ENCODE measurements at regions not wholly inside any gene's neighbourhood (a gene's known extent, or its start where the extent isn't known, plus 50 kb on each side); places are given as distances from the start of the nearest gene placed in this dataset.
"Not testable (repeated sequence)": the region's sequence is repeated elsewhere in the genome, so short reads cannot be mapped to it uniquely, and the experiment has no call there.

DNA sequence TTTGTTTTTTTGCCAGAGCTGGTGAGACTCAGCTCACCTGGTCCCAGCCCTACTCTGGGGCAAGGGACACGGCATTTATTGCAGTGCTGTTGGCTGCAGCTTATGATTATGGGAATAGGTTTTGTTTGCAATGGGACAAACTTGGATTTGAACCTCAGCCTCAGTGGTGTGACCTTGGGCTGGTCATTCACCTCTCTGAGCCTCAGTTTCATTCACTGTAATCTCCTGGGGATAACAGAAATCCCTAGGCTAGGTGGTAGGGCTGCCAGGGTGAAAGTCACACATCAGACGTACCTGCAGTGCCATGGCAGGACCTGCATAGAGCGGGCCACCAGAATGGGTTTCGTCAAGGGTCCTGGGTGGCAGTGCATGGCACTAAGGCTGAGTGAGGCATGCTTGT is 73.7 kb upstream of the MEDAG start:
- FAIRE-seq = no peak
- DNase-seq (ENCODE audit: insufficient read length) = no peak
- TF ChIP-seq TAF1 (IDR thresholded peaks at IDR 0.05; ENCODE audit: borderline replicate concordance, low read depth, low read length) (no peak), POLR2AphosphoS5 (IDR thresholded peaks at IDR 0.05; ENCODE audit: low read depth, low read length) (no peak), POLR2A (IDR thresholded peaks at IDR 0.05; ENCODE audit: low read depth, low read length) (no peak)

DNA sequence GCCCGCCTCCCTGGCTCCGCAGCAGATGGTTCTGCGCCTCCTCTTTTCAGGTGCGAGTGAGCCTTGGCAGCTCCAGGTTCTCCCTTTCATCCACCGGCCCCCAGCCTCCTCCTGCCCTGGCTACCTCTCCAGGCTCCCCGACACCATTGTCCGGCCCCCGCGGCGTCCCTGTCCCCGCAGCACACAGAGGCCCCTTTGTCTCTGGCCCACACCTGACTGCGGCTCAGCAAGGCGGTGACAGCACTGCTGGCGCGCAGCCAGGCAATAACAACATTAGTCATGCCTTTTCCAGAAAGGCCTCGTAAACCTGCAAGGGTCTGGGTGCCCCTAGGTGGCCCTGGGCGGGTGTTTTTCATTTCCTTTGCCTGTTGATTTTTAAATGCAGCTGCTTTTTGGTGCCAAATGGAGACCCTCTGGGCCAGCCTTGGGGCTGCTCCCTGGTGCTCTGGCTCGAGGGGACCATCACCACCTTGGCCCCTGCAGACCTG is 73.2 kb upstream of the MEDAG start:
- DNase-seq (ENCODE audit: insufficient read length) (no peak), FAIRE-seq (no peak)
- TF ChIP-seq POLR2AphosphoS5 (IDR thresholded peaks at IDR 0.05; ENCODE audit: low read depth, low read length) (no peak), TAF1 (IDR thresholded peaks at IDR 0.05; ENCODE audit: borderline replicate concordance, low read depth, low read length) (no peak), POLR2A (IDR thresholded peaks at IDR 0.05; ENCODE audit: low read depth, low read length) (no peak)

DNA sequence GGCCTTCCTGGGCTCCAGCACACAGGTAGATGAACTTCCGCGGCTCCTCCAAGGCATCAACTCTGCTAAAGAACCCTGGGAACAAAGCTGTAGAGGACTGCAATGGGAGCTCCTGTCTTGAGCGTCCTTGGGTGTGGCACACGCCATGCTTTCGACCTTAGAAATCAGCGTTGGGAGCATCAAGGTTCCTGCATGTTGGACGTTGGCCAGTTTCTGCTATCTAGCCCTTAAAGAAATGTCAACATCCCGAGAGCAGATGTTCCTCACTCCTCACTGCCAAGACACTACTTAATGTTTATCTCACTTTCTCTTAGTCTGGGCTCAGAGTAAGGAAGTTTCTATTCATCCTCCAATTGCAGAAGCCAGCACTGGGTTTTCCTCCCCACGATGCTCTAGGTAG is 70.6 kb upstream of the MEDAG start:
- no peak for FAIRE-seq
- no peak for DNase-seq (ENCODE audit: insufficient read length)
- TF ChIP-seq TAF1 (IDR thresholded peaks at IDR 0.05; ENCODE audit: borderline replicate concordance, low read depth, low read length) = no peak
- TF ChIP-seq POLR2AphosphoS5 (IDR thresholded peaks at IDR 0.05; ENCODE audit: low read depth, low read length) = no peak
- TF ChIP-seq POLR2A (IDR thresholded peaks at IDR 0.05; ENCODE audit: low read depth, low read length) = no peak

DNA sequence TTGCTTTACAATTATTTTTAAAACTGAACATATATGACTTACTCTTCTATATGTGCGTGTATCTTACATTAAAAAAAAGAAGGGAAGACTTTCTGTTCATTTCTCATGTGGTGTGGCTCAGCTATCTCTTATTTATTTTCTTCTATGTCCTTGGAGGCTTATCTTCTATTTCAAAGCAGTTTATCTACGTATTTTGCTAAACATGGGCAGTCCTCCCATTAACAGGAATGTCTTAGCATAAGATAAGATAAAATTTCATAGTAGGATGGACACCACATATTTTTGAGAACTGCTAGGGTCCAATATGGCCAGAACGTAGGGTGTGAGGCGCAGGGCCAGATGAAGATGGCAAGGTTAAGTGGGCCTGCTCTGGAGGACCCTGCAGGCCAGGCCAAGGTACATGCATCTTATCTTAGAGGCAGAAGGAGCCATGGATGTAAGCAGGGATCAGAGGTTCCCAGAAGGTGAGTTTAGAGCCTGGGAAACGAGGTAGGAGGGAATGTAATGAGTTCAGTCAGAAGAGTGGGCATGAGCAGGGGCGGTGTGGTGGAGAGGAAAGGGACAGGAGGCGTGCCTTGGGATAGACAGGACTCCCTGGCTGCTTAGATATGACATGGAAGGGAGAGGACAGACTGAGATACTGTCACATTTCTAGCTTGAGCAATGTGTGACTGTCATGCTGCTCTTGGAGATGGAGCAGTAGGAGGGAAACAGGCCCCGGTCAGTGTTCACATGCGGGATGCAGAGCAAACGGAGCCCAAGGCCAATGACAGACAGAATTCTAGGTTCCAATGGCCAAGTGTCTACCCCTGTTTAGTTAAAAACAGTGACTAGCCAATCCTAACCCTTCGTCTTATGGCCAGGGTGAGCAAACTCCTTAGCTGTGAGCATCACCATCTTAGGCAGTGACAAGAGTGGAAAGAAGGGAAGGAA is 68.6 kb upstream of the MEDAG start:
- TF ChIP-seq TAF1 (IDR thresholded peaks at IDR 0.05; ENCODE audit: borderline replicate concordance, low read depth, low read length) (no peak), POLR2AphosphoS5 (IDR thresholded peaks at IDR 0.05; ENCODE audit: low read depth, low read length) (no peak), POLR2A (IDR thresholded peaks at IDR 0.05; ENCODE audit: low read depth, low read length) (no peak)
- DNase-seq (ENCODE audit: insufficient read length) (no peak), FAIRE-seq (no peak)

DNA sequence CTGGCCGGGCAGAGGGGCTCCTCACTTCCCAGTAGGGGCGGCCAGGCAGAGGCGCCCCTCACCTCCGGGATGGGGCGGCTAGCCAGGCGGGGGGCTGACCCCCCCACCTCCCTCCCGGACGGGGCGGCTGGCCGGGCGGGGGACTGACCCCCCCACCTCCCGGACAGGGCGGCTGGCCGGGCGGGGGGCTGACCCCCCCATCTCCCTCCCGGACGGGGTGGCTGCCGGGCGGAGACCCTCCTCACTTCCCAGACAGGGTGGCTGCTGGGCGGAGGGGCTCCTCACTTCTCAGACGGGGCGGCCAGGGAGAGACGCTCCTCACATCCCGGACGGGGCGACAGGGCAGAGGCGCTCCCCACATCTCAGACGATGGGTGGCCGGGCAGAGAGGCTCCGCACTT is 66.4 kb upstream of the MEDAG start:
- not testable (repeated sequence) for DNase-seq (ENCODE audit: insufficient read length); FAIRE-seq

DNA sequence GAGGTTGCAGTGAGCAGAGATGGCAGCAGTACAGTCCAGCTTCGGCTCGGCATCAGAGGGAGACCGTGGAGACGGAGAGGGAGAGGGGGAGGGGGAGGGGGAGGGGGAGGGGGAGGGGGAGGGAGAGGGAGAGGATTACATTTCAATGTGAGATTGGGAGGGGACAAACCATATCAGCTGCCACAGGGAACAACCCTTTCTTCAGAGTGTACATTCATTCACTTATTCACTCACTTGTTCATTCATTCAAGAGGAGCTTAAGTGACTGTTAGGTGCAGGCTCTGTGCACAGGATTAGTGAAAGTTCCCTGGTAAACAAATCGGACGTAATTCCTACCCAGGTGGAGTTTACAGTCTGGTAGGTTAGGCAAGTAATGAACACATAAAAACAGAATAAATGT is 65.6 kb upstream of the MEDAG start:
- no peak for TF ChIP-seq TAF1 (IDR thresholded peaks at IDR 0.05; ENCODE audit: borderline replicate concordance, low read depth, low read length)
- no peak for TF ChIP-seq POLR2A (IDR thresholded peaks at IDR 0.05; ENCODE audit: low read depth, low read length)
- no peak for TF ChIP-seq POLR2AphosphoS5 (IDR thresholded peaks at IDR 0.05; ENCODE audit: low read depth, low read length)
- DNase-seq (ENCODE audit: insufficient read length) = no peak
- FAIRE-seq = no peak

DNA sequence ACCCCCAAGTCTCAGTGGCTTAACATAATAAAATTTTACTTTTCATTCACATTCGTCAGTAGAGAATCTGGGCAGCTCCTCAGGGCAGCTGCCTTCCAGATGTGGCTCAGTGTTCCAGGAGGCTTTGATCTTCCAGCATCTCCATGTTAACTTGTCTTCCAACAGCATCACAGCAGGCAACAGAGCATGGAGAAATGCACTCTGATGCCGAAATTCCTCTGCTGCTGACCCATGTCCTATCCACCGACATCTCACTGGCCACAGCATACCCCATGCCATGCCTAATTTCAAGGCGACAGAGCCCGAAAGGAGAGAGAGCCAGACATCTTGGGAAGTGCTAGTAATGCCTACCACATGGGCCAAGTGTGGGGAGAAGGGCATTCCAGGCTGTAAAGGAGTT is 64.9 kb upstream of the MEDAG start:
- FAIRE-seq (no peak), DNase-seq (ENCODE audit: insufficient read length) (no peak)
- TF ChIP-seq POLR2AphosphoS5 (IDR thresholded peaks at IDR 0.05; ENCODE audit: low read depth, low read length) (no peak), POLR2A (IDR thresholded peaks at IDR 0.05; ENCODE audit: low read depth, low read length) (no peak), TAF1 (IDR thresholded peaks at IDR 0.05; ENCODE audit: borderline replicate concordance, low read depth, low read length) (no peak)

DNA sequence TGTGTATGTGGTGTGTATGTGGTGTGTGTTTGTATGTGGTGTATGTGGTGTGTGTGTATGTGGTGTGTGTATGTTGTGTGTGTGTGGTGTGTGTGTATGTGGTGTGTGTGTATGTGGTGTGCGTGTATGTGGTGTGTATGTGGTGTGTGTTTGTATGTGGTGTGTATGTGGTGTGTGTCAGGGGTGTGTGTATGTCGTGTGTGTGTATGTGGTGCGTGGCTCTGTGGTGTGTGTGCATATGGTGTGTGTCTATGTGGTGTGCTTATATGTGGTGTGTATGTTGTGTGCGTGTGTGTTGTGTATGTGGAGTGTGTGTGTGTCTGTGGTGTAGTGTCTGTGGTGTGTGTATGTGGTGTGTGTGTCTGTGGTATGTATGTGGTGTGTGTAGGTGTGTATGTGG is 62.5 kb upstream of the MEDAG start:
- peak; percentile 85 for FAIRE-seq
- TF ChIP-seq POLR2A (IDR thresholded peaks at IDR 0.05; ENCODE audit: low read depth, low read length) (no peak), TAF1 (IDR thresholded peaks at IDR 0.05; ENCODE audit: borderline replicate concordance, low read depth, low read length) (no peak)
- DNase-seq (ENCODE audit: insufficient read length) = no peak

DNA sequence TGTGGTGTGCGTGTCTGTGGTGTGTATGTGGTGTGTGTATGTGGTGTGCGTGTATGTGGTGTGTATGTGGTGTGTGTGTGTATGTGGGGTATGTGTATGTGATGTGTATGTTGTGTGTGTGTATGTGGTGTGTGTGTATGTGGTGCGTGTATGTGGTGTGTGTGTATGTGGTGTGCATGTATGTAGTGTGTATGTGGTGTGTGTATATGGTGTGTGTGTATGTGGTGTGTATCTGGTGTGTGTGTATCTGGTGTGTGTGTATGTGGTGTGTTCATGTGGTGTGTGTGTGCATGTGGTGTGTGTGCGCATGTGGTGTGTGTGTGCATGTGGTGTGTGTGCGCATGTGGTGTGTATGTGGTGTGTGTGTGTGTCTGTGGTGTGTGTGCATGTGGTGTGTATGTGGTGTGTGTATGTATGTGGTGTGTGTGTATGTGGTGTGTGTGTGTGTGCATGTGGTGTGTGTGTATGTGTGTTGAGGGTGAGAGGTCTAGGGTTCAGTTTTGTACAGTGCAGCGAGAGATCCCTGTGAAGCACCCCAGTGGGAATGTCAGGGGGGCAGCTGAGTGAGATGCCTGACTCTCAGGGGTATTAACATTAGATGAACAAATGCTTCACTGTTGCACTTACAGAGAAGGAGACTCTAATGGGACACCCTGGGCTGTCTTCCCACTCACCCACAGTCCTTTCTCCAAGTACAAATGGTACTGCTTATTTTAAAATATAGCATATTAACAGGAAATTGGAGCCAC is 61.3 kb upstream of the MEDAG start:
- TF ChIP-seq TAF1 (IDR thresholded peaks at IDR 0.05; ENCODE audit: borderline replicate concordance, low read depth, low read length) (no peak), POLR2AphosphoS5 (IDR thresholded peaks at IDR 0.05; ENCODE audit: low read depth, low read length) (no peak), POLR2A (IDR thresholded peaks at IDR 0.05; ENCODE audit: low read depth, low read length) (no peak)
- DNase-seq (ENCODE audit: insufficient read length) = no peak
- peak; percentile 96 for FAIRE-seq

DNA sequence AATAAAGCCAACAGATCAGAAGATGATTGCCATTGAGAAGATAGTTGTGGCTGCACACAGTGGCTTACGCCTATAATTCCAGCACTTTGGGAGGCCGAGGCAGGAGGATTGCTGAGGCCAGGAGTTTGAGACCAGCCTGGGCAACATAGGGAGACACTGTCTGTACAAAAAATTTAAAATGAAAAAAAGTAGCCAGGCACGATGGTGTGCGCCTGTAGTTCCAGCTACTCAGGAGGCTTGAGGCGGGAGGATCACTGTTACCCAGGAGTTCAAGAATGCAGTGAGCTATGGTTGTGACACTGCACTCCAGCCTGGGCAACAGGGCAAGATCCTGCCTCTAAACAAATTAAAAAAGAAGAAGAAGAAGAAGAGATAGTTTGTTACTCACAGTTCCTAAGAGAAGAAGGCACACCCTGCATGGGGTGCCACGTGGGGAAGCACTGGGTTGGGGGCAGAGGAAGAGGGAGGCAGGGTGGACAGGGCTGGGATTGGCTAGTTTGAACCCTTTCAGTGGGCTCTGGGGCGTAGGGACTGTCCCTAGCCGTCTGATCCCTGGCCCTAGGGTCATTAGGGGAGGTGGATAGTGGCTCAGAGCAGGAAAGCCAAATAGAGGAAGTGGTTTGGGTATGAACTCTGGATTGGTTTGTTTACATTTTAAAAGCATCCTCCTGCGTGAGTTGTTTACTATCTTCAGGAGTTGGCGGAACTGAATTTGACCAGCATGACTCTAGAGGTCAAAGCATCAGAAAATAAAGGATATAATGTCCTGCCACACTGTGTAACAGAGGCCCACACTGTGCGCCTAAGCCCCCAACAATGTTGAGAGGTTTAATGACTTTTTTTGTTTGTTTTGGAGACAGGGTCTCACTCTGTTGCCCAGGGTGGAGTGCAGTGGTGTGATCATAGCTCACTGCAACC is 60.5 kb upstream of the MEDAG start:
- FAIRE-seq = no peak
- no peak for TF ChIP-seq POLR2A (IDR thresholded peaks at IDR 0.05; ENCODE audit: low read depth, low read length)
- no peak for TF ChIP-seq POLR2AphosphoS5 (IDR thresholded peaks at IDR 0.05; ENCODE audit: low read depth, low read length)
- TF ChIP-seq TAF1 (IDR thresholded peaks at IDR 0.05; ENCODE audit: borderline replicate concordance, low read depth, low read length) = no peak
- no peak for DNase-seq (ENCODE audit: insufficient read length)

DNA sequence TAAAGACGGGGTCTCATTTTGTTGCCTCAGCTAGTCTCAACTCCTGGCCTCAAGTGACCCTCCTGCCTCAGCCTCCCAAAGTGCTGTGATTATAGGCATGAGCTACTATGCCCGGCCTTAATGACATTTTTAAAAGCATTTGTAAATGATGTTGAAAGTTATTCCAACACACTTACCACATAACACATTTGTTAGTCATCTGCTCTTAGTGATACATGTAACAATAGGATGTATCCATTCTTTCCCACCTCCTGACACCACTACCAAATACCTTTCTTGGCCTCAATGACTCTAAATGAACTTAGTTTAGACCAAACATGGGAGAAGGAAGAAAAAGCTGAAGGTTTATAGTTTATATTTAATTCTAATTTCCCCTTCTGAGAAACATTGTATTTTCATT is 59.8 kb upstream of the MEDAG start:
- TF ChIP-seq TAF1 (IDR thresholded peaks at IDR 0.05; ENCODE audit: borderline replicate concordance, low read depth, low read length) = no peak
- no peak for TF ChIP-seq POLR2A (IDR thresholded peaks at IDR 0.05; ENCODE audit: low read depth, low read length)
- no peak for TF ChIP-seq POLR2AphosphoS5 (IDR thresholded peaks at IDR 0.05; ENCODE audit: low read depth, low read length)
- FAIRE-seq (no peak), DNase-seq (ENCODE audit: insufficient read length) (no peak)
